ENCODE measurements at regions not wholly inside any gene's neighbourhood (a gene's known extent, or its start where the extent isn't known, plus 50 kb on each side); places are given as distances from the start of the nearest gene placed in this dataset.

DNA sequence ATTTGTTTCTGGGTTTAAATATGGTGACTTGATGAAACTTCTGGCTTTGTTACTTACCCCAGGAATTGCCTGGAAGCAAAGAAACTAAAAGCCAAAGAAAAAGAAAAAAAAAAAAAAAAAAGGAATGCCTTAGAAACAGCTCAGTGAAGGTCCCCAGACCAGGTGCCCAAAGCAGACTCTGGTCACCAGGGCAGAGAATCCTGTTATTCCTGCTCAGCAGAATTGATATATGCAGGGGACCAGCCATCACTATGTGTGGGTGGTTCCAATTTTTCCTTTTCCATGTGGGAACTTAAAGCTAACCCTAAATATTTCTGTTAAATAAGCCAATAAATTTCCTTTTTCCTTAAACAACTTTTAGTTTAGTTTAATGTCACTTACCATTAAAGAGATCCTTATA lies 100.8 kb upstream of the TPRG1 start:
- no peak for TF ChIP-seq CTCF (IDR thresholded peaks at IDR 0.05)
- no peak for TF ChIP-seq POLR2A (IDR thresholded peaks at IDR 0.05)
- no peak for TF ChIP-seq POLR2AphosphoS5 (IDR thresholded peaks at IDR 0.05)
- TF ChIP-seq EP300 (IDR thresholded peaks at IDR 0.05; ENCODE audit: low read depth) = no peak
